Inflammatory macrophage (primary cell): ENCODE measurements at regions not wholly inside any gene's neighbourhood (a gene's known extent, or its start where the extent isn't known, plus 50 kb on each side); places are given as distances from the start of the nearest gene placed in this dataset.
"Not testable (repeated sequence)": the region's sequence is repeated elsewhere in the genome, so short reads cannot be mapped to it uniquely, and the experiment has no call there.

Experiments used
- DNase-seq, 2 donors: peaks; one replicate each; pipeline ENCODE4 v3.0.0-alpha.2; 2020 to 2022

DNA sequence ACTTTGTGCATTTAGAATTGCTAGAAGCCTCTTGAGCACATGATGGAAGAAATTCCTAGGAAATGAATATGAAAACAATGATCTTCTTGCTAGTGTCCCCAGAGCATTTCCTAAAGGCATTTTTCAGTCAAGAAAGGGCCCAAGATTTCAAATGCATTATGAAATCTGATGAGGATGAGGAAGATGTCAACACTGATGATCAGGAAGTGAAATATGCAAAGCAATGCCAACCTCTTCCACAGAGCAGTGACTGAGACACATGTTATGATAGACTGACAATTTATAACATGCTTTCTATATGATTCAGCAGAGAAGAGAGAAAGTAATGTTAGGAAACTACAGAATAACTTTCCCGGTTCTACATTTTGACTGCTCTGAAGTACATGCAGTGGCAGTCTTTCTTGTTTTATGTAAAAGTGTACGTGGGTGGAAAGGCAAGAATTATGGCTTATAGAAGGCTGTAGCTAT lies 859.1 kb upstream of the GOT2 start:
- DNase-seq = no peak

- DNase-seq = no peak
These were observed 857.4 kb upstream of the GOT2 start for GRCh38 chr16:59591480-59591879.

GRCh38 chr16:59590845-59591244 lies 856.7 kb upstream of the GOT2 start:
- DNase-seq = no peak

DNA sequence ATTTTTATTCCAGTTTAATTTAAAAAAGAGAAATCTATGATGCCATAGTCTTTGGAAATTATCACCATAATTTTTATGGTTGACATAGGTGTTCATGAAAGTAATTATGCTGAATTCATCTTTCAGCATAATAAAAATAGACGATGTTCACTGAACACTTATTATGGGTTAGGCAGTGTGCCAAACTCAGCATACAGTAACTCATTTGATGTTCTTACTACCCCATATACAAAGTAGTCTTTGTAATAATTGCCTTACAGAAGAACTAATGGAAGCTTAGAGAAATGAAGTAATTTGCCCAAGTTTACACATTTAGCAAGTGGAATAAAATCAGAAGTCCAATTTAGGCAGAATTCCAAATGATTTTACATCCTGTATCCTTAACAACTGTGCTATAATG lies 852.2 kb upstream of the GOT2 start:
- no peak for DNase-seq

DNA sequence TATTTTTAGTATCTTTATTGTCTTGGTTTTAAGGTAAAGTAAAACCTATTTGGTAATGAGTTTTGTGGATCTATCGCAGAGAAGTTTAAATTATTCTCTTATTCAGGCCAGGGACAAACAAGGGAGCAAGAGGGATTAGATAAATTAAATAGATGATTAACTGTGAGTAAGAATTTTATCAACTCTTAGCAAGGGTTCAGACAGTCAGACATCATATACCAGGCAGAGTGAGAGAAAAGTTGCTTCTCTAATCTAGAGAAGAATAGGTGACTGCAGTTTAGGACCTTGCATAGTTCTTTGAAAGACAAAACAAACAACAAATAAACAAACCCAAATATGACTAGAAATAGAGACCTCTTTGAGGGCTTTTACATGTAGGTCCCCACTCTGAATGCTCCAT lies 840.2 kb upstream of the GOT2 start:
- no peak for DNase-seq

DNA sequence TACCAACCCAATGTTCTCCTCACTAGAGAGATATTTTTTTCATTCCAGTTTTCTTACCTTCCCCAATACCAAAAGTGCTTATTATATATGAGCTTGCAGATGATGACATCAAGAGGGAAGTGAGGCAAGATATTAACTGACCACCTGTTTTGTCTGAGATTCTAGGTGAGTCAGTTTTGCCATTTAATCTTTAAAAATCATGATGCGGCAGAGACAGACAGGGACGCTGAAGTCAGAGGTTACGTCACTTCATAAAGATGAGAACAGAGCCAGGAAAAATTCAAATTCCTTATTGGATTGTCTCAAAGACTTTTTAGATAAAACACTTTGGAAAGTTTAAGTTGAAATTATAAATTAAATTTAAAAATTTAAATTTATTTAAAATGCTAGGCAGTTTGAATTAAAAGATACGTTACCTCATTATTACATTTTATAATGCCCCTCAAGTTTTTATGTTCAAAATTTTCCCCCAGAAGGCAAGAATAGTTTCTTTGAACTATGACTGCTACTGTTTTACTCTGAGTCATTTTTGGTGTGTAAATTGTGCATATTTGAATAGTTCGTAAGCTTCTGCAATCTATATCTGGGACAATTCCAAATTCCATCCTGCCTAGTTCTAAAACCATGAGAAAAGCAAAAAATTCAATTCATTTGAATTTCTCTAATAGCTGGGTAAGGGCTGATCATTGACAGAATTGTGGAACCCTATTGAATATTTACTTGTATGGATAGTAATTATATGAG lies 839.6 kb upstream of the GOT2 start:
- no peak for DNase-seq

GRCh38 chr16:59567496-59567895 lies 833.4 kb upstream of the GOT2 start:
- DNase-seq = no peak

DNA sequence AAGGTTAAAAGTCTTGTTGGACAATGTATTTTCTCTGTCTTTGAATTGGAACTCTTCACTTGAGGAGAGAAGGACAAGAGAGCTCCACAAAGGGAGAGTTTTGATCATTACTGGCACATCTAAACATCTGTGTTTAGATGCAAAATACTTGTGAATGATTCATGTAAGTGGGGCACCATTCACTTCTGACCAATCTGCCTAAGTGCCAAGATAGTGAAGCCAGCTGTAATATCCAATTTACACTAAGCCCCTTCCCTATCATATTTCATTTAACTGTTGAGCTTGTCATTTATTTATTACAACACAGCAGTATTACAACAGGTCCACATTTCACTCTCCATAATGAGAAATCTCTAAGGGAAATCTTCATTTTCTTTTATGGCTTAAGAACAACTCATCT lies 832.3 kb upstream of the GOT2 start:
- no peak for DNase-seq

DNA sequence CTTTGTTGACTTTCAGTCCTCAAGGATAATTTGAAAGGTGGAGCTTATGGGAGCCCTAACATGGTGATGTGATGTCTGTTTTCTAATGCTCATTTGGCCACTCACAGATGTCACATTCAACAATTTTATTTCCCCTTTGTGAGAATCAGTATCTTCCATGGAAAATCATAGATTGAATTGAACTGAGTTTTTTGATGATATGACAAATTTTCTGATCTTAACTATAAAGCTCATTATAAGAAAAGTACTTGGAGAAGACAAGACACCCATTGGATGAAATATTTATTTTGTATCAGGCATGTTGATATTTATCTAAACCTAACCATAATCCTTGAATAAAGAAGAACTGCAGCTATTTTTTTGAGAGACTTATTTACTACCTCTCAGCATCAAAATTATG lies 824.6 kb upstream of the GOT2 start:
- no peak for DNase-seq

- DNase-seq = no peak
These were observed 818.0 kb upstream of the GOT2 start for GRCh38 chr16:59552164-59552563.

- no peak for DNase-seq
These were observed 811.6 kb upstream of the GOT2 start for GRCh38 chr16:59545721-59546120.

- DNase-seq = no peak
These were observed 809.5 kb upstream of the GOT2 start for GRCh38 chr16:59543641-59544040.

- DNase-seq = no peak
These were observed 806.5 kb upstream of the GOT2 start for GRCh38 chr16:59540621-59541020.

DNA sequence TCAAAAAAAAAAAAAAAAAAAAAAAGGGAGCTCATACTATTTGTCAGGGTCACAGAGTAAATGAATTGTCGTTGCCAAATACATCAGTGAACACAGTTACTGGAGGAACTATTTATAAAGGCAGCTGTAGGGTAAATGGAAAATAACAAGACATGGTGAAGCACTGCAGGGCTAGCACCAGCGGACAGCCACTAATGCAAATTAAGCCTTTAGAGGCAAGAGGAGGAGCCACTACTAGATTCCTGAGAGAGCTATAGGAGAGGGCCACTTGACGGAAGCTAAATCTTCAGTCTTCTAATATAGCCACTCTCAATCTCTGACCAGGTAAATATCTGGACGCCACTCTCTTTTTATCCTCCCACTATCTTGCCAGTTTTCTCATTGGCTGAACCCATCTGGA lies 801.2 kb upstream of the GOT2 start:
- DNase-seq = no peak

DNA sequence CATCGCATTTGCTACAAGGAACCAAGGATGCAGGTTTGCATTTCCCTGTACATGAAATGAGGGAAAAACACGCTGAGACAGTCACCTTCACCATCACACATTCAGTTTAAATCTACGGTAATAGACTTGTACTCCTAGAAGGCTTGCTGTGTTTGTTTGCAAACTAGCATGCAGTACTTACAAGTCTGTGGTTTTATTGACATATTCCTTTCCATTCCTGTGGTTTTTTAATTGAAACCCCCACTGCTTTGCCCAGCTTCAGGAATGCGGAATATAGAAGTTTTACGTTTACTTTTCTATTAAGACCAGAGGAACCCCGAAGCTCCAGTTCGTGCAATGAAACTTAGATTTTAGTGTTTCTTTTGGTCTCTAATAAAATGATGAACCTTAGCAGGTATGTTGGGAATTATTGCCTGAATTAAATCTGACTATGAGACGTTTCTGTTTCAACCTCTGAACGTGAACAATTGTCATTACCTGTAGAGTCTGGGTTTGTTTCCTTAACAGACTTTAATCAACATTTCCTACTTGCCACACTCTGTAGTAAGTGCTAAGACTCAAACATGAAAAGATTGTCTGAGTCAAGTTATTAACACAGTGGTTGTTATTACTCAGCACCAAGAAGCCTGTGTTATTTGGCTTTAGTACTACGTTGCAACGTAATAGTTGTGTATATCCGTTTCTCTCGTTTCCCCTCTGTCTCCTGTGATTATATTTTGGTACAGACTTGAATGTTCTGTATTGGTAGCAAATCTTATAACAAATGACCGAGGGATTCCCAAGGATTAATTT lies 793.3 kb upstream of the GOT2 start:
- DNase-seq = no peak

- DNase-seq = no peak
These were observed 788.7 kb upstream of the GOT2 start for GRCh38 chr16:59522826-59523225.

GRCh38 chr16:59518721-59519120 lies 784.6 kb upstream of the GOT2 start:
- not testable (repeated sequence) for DNase-seq

DNA sequence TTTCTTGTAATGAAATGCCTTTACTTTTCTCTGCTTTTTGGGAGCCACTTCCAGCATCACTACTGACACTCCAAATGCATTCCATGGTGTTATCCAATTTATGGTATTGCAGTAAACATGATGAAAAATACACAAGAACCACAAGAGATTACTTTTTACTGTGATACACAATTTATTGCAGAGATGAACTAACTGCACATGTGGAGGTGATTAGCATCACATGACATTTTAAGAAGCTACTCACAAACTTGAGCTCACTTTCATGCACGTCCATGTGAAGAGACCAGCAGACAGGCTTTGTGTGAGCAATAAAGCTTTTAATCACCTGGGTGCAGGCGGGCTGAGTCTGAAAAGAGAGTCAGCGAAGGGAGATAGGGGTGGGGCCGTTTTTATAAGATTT lies 780.5 kb upstream of the GOT2 start:
- DNase-seq = no peak

DNA sequence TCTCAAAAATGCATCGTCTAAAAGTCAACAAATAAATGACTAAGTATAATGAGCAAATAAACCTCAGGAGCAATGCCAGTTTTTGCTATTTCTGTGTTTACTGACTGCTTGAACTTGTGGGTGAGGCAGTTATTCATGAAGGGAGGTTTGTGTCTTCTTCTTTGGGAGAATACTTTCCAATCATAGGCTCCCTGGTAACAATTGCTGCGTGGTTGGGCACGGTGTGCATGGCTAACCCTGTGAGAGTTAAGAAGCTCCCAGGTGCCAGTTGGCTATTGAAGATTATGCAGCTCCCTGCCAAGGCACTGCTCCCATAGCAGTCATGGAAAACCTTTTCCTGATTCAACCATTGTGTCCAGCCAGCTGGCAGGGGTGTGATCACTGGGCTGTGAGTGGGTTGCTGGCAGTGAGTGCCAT lies 775.9 kb upstream of the GOT2 start:
- DNase-seq = no peak

- no peak for DNase-seq
These were observed 766.5 kb upstream of the GOT2 start for GRCh38 chr16:59500601-59501000.

DNA sequence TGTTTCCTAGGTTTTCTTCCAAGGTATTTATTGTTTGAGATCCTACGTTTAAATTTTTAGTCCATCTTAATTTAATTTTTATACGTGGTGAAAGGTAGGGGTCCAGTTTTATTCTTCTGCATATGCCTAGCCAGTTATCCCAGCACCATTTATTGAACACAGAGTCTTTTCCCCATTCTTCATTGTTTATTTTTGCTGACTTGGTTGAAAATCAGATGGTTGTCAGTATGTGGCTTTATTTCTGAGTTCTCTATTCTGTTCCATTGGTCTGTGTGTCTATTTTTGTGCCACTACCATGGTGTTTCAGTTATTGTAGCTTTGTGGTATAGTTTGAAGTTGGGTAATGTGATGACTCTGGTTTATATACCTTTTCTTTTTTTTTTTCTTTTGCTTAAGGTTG lies 753.0 kb upstream of the GOT2 start:
- DNase-seq = no peak

DNA sequence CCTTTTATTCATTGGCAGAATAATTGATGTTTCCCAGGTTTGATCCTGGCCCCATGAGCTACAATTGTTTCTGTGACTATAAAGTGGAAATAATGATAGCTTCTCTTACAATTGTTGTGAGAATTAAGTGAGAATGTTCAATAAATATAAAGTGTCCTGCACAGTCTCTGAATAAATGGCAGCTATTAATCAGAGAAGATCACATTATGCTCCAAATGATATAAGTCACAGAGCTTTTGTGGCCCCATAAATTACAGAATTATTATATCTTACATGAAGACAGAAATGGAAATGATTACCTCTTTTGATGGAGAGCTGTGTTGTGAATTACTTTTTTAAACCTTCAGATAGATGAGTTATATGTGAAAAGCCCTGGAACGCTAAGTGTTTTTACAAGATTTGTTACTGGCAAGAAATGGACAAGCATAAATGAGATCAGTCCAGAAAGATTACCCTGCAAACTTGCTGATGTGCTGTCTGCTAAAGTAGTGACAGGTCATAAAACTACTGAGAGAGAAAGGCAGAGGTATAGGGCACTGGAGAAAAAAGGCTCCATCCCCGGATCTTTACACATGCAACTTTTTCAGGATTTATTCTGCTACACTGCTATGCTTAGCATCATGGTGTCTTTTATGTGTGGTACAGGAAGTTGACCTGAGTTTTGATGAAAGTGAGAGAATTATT lies 750.9 kb upstream of the GOT2 start:
- DNase-seq = no peak

- no peak for DNase-seq
These were observed 744.7 kb upstream of the GOT2 start for GRCh38 chr16:59478838-59479237.

GRCh38 chr16:59470556-59470955 lies 736.4 kb upstream of the GOT2 start:
- DNase-seq = no peak
